Body of pancreas (tissue), 4 donors: ENCODE measurements at regions not wholly inside any gene's neighbourhood (a gene's known extent, or its start where the extent isn't known, plus 50 kb on each side); places are given as distances from the start of the nearest gene placed in this dataset.

ENCODE experiments used
- ATAC-seq: fragments of 150-250 bp; one replicate; pipeline ENCODE4 v1.9.1; 2016
- DNase-seq, 4 donors: peaks; one replicate each; pipeline ENCODE4 v3.0.0-alpha.2; 2019
- H3K27ac ChIP-seq, 4 donors: fragments of 200-600 bp; sonication (generic); 1 replicate in 3 of 4; 2 replicates in 1 of 4; pipeline versions ENCODE4 v1.5.1 to v1.6.1; 2016 to 2019; ENCODE audit warnings: mild to moderate bottlenecking in 1 of 4, mixed read lengths in 1 of 4, moderate library complexity in 1 of 4
- H3K27me3 ChIP-seq, 2 donors: fragments of 200-600 bp; sonication (generic); one replicate each; pipeline ENCODE4 v1.6.0; 2016; ENCODE audit warnings: mild to moderate bottlenecking in 1 of 2
- H3K36me3 ChIP-seq, 2 donors: fragments of 200-600 bp; sonication (generic); replicated peaks in 1 of 2; 2 replicates each; pipeline ENCODE4 v1.5.1; 2016; ENCODE audit warnings: low read depth in 2 of 2; ENCODE audit not compliant: insufficient read depth in 1 of 2
- H3K4me1 ChIP-seq: fragments of 200-600 bp; sonication (generic); one replicate; pipeline ENCODE4 v1.6.0; 2016
- H3K4me3 ChIP-seq, 2 donors: fragments of 200-600 bp; sonication (generic); 1 replicate in 1 of 2; 2 replicates in 1 of 2; pipeline ENCODE4 v1.5.1; 2016 to 2019
- H3K9me3 ChIP-seq, 3 donors: fragments of 200-600 bp; sonication (generic); 1 replicate in 2 of 3; 2 replicates in 1 of 3; pipeline ENCODE4 v1.5.1; 2016
- CTCF ChIP-seq, 7 experiments: fragments of 450-650 bp in 4 of 7; fragments of 200-600 bp in 3 of 7; sonication (generic) in 3 of 7; IDR thresholded peaks; one replicate each; pipeline ENCODE4 v1.5.1; 2016 to 2019; ENCODE audit warnings: antibody characterized with exemption in 7 of 7
- POLR2A ChIP-seq, 3 donors: fragments of 450-650 bp; IDR thresholded peaks; one replicate each; pipeline ENCODE4 v1.6.1; 2016; ENCODE audit warnings: antibody characterized with exemption in 3 of 3, mild to moderate bottlenecking in 2 of 3
- WGBS, 2 donors: methylation state at CpG; one replicate each; pipeline ENCODE4 v1.1.5; 2017; 5-methylcytosine and 5-hydroxymethylcytosine counted together
- intact Hi-C: fragments of 100-400 bp; cut with DNase I; formaldehyde crosslinking; loops from one replicate; pipeline ENCODE4 v1.15.1; 2023

GRCh38 chr11:115051938-115052590 lies 373.7 kb downstream of the NXPE2 start:
- Histone ChIP-seq H3K27me3 (no peaks in the 10 kb centered on the region), H3K4me1 (no peaks in the 10 kb centered on the region), H3K36me3 (no peaks in the 10 kb centered on the region), H3K27ac (no peak overlapping the region), H3K4me3 (no peak overlapping the region), H3K9me3 (peaks cover 0 to 13% (median 0%) of the 10 kb centered on the region in 3 donors)
- DNase-seq (no peak), ATAC-seq (no peak)
- TF ChIP-seq POLR2A (IDR thresholded peaks at IDR 0.05) (no peak), CTCF (IDR thresholded peaks at IDR 0.05) (no peak)
- 62 to 64% methylated on average over 6 of the region's 6 CpGs for WGBS, 2 donors
- intact Hi-C loops = no loop called here

GRCh38 chr11:115052601-115053000 lies 374.3 kb downstream of the NXPE2 start:
- TF ChIP-seq CTCF (IDR thresholded peaks at IDR 0.05) (no peak), POLR2A (IDR thresholded peaks at IDR 0.05) (no peak)
- Histone ChIP-seq H3K4me3 (no peak overlapping the region), H3K4me1 (no peaks in the 10 kb centered on the region), H3K27me3 (no peaks in the 10 kb centered on the region), H3K27ac (no peak overlapping the region), H3K9me3 (peaks cover 0 to 13% (median 0%) of the 10 kb centered on the region in 3 donors), H3K36me3 (no peaks in the 10 kb centered on the region)
- intact Hi-C loops = no loop called here
- DNase-seq (no peak), ATAC-seq (no peak)
- 72 to 83% methylated on average over 4 to 9 of the region's 9 CpGs for WGBS, 2 donors

GRCh38 chr11:115054570-115055538 lies 376.5 kb downstream of the NXPE2 start:
- H3K27ac ChIP-seq = no peak overlapping the region
- no peaks in the 10 kb centered on the region for H3K27me3 ChIP-seq
- H3K4me3 ChIP-seq = no peak overlapping the region
- TF ChIP-seq CTCF (IDR thresholded peaks at IDR 0.05) (no peak), POLR2A (IDR thresholded peaks at IDR 0.05) (no peak)
- H3K9me3 ChIP-seq = peaks cover 0 to 13% (median 0%) of the 10 kb centered on the region in 3 donors
- intact Hi-C loops = no loop called here
- H3K4me1 ChIP-seq = no peaks in the 10 kb centered on the region
- no peak for ATAC-seq
- WGBS, 2 donors = 26 to 28% methylated on average over 13 of the region's 13 CpGs
- DNase-seq = no peak
- H3K36me3 ChIP-seq = no peaks in the 10 kb centered on the region

GRCh38 chr11:115056514-115056913 lies 378.2 kb downstream of the NXPE2 start:
- H3K4me1 ChIP-seq = no peaks in the 10 kb centered on the region
- H3K9me3 ChIP-seq = peaks cover 0 to 13% (median 0%) of the 10 kb centered on the region in 3 donors
- no peak overlapping the region for H3K4me3 ChIP-seq
- DNase-seq (no peak), ATAC-seq (no peak)
- TF ChIP-seq CTCF (IDR thresholded peaks at IDR 0.05) (no peak), POLR2A (IDR thresholded peaks at IDR 0.05) (no peak)
- H3K27ac ChIP-seq = no peak overlapping the region
- no peaks in the 10 kb centered on the region for H3K27me3 ChIP-seq
- intact Hi-C loops = no loop called here
- no peaks in the 10 kb centered on the region for H3K36me3 ChIP-seq
